GM18511 (cell line): ENCODE measurements at regions not wholly inside any gene's neighbourhood (a gene's known extent, or its start where the extent isn't known, plus 50 kb on each side); places are given as distances from the start of the nearest gene placed in this dataset.
"Not testable (repeated sequence)": the region's sequence is repeated elsewhere in the genome, so short reads cannot be mapped to it uniquely, and the experiment has no call there.

Experiments
- ATAC-seq: cut with Tn5 transposase; IDR thresholded peaks from one replicate; pipeline ENCODE4 v1.9.1; 2021; ENCODE audit warnings: mild to moderate bottlenecking, moderate library complexity; ENCODE audit not compliant: unreplicated experiment

- no peak for ATAC-seq
These were observed 142.6 kb upstream of the SERPINE2 start for GRCh38 chr2:224181534-224182155.

DNA sequence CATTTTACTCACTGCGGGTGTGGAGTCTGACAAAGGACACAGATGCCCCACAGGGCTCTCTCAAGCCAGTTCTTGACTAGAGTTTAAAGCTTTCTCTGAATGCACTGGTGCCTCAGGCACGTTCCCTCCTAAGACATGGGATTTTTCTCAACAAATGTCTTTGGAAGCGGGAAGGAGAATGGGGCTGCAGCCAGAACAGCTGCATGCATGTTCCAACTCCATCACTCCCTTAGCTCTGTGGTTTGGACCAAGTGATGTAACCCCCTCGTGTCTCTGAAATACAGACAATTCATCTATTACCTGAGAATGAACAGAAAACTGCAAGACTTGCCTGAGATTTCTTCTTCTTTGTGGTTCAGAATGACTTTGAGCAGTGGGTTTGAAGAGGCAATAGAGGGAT is 141.7 kb upstream of the SERPINE2 start:
- no peak for ATAC-seq

GRCh38 chr2:224178056-224178455 is 139.0 kb upstream of the SERPINE2 start:
- ATAC-seq = no peak

DNA sequence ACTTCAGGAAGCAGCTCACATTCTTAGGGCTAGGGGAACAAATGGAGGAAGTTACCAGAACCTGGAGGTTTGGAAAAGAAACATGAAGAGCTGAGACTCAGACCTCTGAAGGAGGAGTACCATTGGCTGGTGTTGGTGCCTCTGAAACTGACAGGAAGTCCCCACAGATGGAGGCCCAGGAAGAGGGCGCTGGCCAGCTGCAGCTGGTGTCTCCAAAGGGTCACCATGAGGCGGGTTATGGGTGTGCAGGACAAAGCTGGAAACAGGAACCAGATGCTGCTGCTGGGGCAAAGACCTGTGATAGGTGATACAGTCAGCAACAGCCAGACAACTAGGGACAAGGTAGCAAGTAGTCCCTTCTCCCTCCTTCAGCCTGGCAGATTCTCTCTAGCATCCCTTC is 136.5 kb upstream of the SERPINE2 start:
- no peak for ATAC-seq

- no peak for ATAC-seq
These were observed 135.9 kb upstream of the SERPINE2 start for GRCh38 chr2:224174990-224175389.

- no peak for ATAC-seq
These were observed 135.4 kb upstream of the SERPINE2 start for GRCh38 chr2:224174521-224174920.

DNA sequence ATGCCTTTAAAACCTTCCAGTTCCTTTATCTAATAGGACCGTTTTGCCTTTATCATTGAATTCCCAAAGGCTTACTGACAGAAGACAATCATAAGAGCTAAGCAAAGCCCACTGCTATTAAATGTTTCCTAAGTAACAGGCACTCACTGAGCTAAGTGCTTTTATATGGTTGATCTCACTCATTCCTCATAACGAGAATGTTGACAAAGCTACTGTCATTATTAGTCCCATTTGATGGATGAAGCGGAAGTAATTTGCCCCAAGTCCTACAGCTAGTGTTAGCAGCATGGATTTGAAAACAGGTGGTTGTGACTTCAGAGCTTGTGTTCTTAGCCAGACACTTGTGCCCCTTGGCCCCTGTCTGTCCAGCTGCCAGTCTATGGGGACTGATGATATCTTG is 134.8 kb upstream of the SERPINE2 start:
- ATAC-seq = no peak

DNA sequence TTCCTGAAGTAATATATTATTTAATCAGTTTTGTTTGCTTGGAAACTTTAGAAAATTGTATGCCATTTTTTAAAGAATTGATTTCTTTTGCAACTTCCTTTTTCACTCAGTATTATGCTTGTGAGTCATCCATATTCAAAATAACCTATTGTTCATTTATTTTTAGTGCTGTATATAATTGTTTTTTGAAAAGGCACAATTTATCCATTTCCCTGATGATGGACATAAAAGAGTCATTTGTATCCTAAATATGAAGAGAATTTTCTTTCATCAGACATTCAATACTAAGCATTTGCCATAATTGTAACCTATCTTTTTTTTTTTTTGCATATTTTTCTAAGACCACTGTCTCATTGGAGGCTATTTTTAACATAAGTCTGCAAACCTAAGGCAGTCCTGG is 134.1 kb upstream of the SERPINE2 start:
- ATAC-seq = no peak

GRCh38 chr2:224171226-224171625 is 132.1 kb upstream of the SERPINE2 start:
- ATAC-seq = no peak

- no peak for ATAC-seq
These were observed 130.8 kb upstream of the SERPINE2 start for GRCh38 chr2:224169847-224170246.

DNA sequence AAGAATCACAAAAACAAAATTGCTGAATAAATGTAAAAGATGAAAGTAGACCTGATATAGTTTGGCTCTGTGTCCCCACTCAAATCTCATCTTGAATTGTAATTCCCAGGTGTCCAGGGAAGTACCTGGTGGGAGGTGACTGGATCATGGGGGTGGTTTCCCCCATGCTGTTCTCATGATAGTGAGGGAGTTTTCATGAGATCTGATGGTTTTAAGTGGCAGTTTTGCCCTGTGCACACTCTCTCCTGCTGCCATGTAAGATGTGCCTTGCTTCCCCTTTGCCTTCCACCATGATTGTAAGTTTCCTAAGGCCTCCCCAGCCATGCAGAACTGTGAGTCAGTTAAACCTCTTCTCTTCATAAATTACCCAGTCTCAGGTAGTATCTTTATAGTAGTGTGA is 128.7 kb upstream of the SERPINE2 start:
- not testable (repeated sequence) for ATAC-seq

DNA sequence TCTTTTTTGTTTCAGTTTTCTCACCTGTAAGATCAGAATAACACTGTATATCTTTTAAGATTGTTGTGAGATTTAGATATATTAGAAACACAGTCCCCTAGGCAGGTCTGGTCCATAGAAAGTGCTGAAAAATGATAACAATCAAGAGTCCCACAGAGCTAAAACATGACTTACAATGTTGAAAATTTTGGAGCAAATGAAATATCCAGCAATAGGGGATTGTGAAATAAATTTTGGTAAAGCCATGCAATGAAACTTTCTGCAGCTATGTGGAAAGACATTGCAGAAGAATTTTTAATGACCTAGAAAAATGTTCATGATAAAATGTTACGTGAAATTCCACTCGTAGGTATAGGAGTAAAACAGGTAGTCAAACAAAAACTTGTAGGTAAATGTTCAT is 127.6 kb upstream of the SERPINE2 start:
- ATAC-seq = no peak

GRCh38 chr2:224165901-224166319 is 126.8 kb upstream of the SERPINE2 start:
- ATAC-seq = no peak

- no peak for ATAC-seq
These were observed 124.7 kb upstream of the SERPINE2 start for GRCh38 chr2:224163566-224164307.

- no peak for ATAC-seq
These were observed 123.0 kb upstream of the SERPINE2 start for GRCh38 chr2:224162122-224162521.

DNA sequence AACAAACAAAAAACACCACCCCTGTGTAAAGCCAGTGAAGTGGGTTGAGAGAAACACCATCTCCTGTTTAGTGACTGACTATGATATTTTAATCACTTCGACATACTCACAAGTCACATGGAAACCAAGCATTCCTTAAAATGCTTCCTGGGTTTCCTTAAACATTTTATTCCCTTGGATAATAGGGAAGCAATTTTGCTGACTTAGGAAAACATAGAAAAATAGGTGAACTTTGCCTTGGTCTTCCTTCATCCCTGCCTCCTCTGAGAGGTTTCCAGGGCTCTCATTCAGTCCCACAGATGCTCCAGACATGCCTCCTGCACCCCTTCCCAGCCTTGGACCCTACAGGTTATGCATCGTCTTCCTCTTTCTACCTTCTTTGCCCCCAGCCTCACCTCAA is 122.6 kb upstream of the SERPINE2 start:
- no peak for ATAC-seq

DNA sequence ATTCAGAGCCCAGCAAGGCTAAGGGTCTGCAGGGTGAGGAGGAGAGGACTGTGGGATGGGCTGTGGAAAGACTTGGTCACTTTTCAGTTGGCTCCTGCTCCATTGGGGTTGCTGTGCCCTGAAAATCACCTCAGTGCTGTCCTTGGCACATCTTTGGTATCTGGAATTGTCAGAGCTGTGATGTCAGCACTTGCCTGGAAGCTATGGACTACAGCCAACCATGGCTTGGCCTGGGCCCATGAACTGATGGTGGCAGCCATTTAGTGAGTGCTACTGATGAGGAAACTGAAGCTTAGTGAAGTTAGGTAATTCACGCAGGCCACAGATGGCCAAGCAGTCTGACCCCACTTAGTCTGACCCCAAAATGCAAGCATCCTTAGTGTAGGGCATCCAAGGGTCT is 121.8 kb upstream of the SERPINE2 start:
- no peak for ATAC-seq

DNA sequence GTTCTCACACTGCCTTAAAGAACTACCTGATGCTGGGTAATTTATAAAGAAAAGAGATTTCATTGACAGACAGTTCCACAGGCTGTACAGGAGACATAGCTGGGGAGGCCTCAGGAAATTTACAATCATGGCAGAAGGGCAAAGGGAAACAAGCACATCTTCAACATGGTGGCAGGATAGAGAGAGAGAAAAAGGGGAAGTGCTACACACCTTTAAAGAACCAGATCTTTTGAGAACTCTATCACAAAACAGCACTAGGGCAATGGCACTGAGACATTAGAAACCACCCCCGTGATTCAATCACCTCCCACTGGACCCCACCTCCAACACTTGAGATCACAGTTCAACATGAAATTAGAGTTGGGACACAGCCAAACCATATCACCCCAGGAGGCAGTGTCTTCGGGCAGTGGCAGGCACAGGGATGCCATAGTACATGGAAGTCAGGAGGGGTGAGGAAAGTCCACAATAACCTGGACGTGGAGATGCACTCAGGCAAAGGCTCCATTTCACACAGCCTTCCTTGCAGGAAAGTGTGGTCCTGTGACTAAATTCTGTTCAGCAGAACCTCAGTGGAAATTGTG is 120.4 kb upstream of the SERPINE2 start:
- ATAC-seq = no peak

- ATAC-seq = no peak
These were observed 119.7 kb upstream of the SERPINE2 start for GRCh38 chr2:224158831-224159230.

DNA sequence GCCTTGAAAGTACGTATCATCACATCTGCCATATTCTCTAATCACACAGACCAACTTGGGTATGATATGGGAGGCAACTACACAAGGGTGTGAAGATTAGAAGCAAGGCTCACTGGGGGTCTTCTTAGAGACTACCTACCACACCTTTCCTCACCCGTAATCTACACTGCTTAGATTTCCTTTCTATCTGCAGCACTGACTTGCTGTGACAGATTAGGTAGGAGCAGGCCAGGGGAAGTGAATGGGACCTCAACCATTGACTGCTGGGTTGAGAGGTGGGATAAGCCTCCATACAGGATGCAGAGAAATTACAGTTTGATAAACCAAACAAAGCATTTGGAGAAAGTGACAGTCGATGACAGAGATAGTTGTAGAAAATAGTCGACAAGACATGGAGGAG is 119.0 kb upstream of the SERPINE2 start:
- ATAC-seq = no peak

GRCh38 chr2:224157655-224158054 is 118.6 kb upstream of the SERPINE2 start:
- no peak for ATAC-seq

- no peak for ATAC-seq
These were observed 117.3 kb upstream of the SERPINE2 start for GRCh38 chr2:224156436-224156835.
